IPS DF 19.7 (cell line): ENCODE measurements at regions not wholly inside any gene's neighbourhood (a gene's known extent, or its start where the extent isn't known, plus 50 kb on each side); places are given as distances from the start of the nearest gene placed in this dataset.

Source experiments
- DNase-seq: peaks from one replicate; pipeline ENCODE4 v3.0.0-alpha.2; 2013; ENCODE audit warnings: low read depth, low spot score

- DNase-seq = no peak
Measured at GRCh38 chr5:31048282-31049270, 144.9 kb upstream of the CDH6 start.

- no peak for DNase-seq
Measured at GRCh38 chr5:31047621-31048020, 145.9 kb upstream of the CDH6 start.

- DNase-seq = no peak
Measured at GRCh38 chr5:31047007-31047406, 146.5 kb upstream of the CDH6 start.

- DNase-seq = no peak
Measured at GRCh38 chr5:31036411-31036810, 157.1 kb upstream of the CDH6 start.

DNA sequence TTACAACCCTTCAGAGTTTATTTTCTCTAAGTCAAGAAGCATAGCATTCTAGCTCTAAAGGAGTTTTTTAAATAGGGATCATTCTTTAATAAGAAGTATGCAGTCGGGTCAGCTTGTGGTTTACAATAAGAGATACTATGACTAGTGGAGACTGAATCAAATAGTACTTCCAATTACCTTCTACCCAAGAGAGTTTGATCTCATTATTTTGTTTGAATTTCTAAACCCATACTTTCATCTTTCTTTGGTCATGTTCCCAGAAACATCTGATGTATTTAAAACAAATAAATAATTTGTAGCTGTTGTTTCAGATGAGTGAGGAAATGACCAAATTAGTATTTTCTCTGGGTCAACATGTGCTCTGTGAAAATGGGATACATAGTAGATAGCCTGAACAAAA, 160.2 kb upstream of the CDH6 start:
- DNase-seq = no peak

GRCh38 chr5:31029925-31030324, 163.6 kb upstream of the CDH6 start:
- no peak for DNase-seq

DNA sequence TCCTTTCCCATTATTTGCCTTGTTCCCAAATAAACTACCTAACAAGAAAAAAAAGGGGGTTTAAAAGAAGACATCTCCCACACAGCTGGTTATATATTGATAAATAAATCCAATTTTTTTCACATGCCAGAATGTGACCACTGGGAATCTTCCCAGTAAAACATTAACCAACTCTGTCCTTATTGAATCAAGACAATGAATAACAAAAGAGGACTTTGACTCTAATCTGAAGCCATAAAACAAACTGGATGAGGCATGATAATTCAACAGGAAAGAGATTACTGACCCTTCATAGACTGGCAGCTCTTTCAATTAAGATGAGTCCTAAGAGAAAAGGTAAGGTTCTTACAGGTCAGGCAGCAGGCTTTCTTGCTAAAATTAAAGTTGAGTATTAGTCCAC, 165.8 kb upstream of the CDH6 start:
- no peak for DNase-seq

- DNase-seq = no peak
Measured at GRCh38 chr5:31023105-31023504, 170.4 kb upstream of the CDH6 start.

GRCh38 chr5:31021181-31021624, 172.3 kb upstream of the CDH6 start:
- no peak for DNase-seq

DNA sequence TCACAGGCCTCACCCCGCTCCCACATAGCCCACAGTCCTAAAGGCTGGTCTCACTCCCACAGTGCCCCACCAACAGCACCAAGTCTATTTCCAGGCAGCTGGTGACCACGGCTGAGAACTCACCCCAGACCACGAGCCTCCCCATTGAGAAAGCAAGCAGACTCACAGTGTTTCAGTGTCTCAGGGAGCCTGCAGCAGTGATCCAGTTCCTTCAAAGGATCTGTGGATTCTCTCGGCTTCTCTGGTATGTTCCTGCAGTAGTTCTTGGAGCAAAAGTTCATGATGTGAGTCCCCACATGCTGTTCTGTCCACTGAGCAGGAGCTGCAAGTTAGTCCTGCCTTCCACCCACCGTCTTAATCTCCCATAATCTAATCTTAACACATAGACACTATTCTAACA, 185.3 kb upstream of the CDH6 start:
- DNase-seq = no peak

GRCh38 chr5:31007672-31008071, 185.8 kb upstream of the CDH6 start:
- DNase-seq = no peak

DNA sequence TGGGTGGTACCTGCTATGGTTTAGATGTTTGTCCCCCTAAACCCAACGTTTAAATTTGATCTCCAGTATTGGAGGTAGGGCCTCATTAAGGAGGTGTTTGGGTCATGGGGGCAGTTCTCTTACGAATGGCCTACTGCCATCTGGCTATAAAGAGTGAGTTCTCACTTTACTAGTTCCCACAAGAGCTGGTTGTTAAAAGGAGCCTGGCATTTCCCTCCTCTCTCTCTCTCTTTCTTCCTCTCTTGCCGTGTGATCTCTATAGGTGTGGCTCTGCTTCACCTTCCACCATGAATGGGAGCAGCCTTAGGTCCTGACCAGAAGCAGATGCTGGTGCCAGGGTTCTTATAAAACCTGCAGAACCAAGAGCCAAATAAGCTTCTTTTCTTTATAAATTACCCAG, 193.2 kb upstream of the CDH6 start:
- no peak for DNase-seq

GRCh38 chr5:30997681-30998080, 195.8 kb upstream of the CDH6 start:
- no peak for DNase-seq

DNA sequence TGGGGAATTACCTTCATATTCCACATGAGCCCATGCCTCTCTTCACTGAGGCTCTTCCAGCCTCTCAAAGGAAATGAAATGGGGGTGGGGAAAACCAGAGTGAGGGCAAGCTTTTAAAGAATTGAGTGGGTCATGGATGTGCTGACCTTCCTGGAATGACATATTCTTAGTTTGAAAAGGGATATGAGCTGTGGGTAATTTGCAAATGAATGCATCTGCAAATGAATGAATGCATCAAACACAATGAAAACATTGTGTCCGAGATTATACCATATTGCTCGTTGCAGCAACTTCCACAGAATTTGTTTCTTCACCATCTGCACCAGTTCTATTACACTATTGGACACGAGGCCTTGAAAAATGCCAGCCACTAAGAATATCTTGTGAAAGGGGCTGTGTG, 198.6 kb upstream of the CDH6 start:
- no peak for DNase-seq

DNA sequence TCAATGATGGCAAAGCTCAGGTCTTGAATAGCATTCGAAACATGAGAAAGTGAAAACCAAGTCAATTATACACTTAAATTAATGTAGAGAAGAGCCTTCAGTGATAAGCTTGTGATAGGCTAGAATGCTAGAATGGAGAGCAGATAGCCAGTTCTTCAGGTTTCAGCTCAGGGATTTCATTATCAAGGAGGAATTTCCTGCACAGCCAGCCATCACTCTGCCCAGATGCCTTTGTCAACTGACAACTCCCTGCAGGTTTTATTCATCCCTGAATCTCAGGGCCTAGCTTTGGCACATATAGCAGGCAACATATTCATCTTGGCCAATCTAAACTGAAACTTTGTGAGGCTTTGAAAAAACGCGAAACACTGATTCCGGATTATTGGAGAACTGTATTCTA, 199.3 kb upstream of the CDH6 start:
- no peak for DNase-seq

GRCh38 chr5:30991462-30991861, 202.0 kb upstream of the CDH6 start:
- DNase-seq = no peak

GRCh38 chr5:30981576-30981975, 211.9 kb upstream of the CDH6 start:
- no peak for DNase-seq

DNA sequence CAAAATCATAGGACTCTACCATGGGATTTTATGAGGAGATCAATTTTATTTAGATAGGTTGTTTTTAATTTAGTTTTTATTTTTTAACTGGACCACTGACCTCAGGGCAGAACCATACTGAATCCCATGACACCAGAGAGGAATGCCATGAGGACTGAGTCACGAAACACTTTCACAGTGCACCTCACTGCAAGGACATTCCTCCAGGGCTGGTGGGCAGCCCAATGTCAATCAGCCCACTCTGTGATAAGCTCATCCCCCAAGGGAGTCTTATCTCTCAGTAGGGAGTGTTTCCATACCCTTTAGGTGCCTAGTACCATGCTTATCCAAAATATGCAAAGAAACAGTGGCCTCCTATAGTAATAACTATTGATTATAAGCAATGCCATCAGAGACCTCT, 224.5 kb upstream of the CDH6 start:
- DNase-seq = no peak

- no peak for DNase-seq
Measured at GRCh38 chr5:30960036-30960435, 233.4 kb upstream of the CDH6 start.

- no peak for DNase-seq
Measured at GRCh38 chr5:30959238-30959637, 234.2 kb upstream of the CDH6 start.

GRCh38 chr5:30957591-30957990, 235.9 kb upstream of the CDH6 start:
- no peak for DNase-seq

GRCh38 chr5:30956251-30956650, 237.2 kb upstream of the CDH6 start:
- no peak for DNase-seq

DNA sequence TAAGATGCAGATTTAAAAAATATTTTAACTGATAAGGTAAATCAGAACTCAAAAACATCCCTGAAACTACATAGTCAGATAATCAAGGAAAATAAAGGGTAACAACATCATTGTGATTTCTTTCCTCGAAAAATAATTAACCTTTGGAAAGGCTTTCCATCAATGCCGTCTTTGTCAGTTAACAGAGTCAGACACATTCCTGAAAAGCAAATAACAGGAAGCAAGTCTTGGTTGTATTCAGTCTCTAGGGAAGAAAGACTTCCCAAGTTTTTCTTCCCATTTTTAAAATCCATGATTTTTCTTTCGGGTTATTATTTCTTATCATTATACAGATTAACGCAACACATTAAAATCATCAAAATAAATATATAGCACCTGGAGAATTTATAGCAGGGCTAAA, 256.4 kb upstream of the CDH6 start:
- DNase-seq = no peak

DNA sequence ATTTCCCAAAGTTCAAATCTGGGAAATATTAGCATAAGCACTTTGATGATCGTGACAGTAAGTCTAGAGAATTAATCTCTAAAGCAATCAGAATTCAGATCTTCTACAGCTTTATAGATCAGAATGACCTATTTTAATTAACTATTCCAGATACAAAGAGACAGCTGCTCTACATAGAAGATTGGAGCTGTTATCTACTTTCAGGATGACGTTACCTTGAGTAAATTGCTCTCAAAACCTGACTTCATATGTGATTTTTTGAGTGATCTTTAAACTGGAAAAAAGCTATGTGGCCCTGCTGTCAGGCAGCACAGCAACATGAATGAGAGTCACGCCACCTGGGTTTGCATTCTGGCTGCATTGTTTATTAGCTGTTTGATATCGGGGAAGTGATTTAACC, 259.9 kb upstream of the CDH6 start:
- no peak for DNase-seq
